Effector memory CD4-positive, alpha-beta T cell (primary cell): ENCODE measurements at regions not wholly inside any gene's neighbourhood (a gene's known extent, or its start where the extent isn't known, plus 50 kb on each side); places are given as distances from the start of the nearest gene placed in this dataset.

Experiments
- DNase-seq, 3 donors: peaks; one replicate each; pipeline ENCODE4 v3.0.0-alpha.2; 2020
- H3K27ac ChIP-seq: 2 replicates; pipeline ENCODE4 v1.7.0; 2013; ENCODE audit warnings: mild to moderate bottlenecking, low read length, moderate library complexity; ENCODE audit not compliant: insufficient read depth, poor library complexity, severe bottlenecking
- H3K27me3 ChIP-seq: replicated peaks from 2 replicates; pipeline ENCODE4 v1.7.0; 2013; ENCODE audit warnings: mild to moderate bottlenecking, low read length; ENCODE audit not compliant: insufficient read depth, control insufficient read depth, poor library complexity, severe bottlenecking
- H3K36me3 ChIP-seq: 2 replicates; pipeline ENCODE4 v1.7.0; 2013; ENCODE audit warnings: mild to moderate bottlenecking, low read length, moderate library complexity; ENCODE audit not compliant: control insufficient read depth, insufficient read depth
- H3K4me1 ChIP-seq: 2 replicates; pipeline ENCODE4 v1.7.0; 2013; ENCODE audit warnings: low read length, mild to moderate bottlenecking; ENCODE audit not compliant: control insufficient read depth, insufficient read depth, poor library complexity, severe bottlenecking
- H3K4me3 ChIP-seq: 2 replicates; pipeline ENCODE4 v1.7.0; 2013; ENCODE audit warnings: low read length, low read depth, mild to moderate bottlenecking; ENCODE audit not compliant: insufficient read depth, poor library complexity, severe bottlenecking
- H3K9me3 ChIP-seq: 2 replicates; pipeline ENCODE4 v1.7.0; 2013; ENCODE audit warnings: mild to moderate bottlenecking, low read length, moderate library complexity; ENCODE audit not compliant: control insufficient read depth

DNA sequence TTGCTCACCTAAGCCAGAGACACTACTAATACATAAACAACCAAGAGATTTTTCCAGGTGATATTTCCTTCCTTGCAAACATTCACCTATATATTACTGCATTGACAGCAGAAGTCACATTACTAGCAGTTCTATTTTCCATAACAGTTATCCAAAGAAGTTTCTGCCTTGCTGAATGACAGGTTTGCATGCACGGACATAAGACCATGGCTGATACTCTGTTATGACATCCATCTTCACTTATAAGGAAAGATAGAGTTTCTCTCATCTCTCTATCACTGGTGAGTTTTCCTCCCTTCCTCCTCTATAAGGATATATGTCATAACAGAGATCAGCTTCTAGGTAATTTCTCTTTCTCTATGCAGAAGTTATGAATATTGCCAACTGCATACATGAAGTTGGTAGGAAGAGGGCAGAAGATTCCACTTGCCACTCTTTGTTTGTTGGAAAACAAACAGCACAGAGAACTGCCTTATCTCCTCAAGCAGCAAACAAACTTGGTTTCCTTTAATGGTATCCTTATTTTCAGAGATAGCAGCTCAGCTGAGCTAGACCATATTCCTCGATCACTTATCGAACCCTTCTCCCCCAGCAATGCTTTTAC is 557.0 kb downstream of the VRK1 start:
- Histone ChIP-seq H3K27me3 (no peaks in the 10 kb centered on the region), H3K4me3 (no peak overlapping the region), H3K36me3 (no peaks in the 10 kb centered on the region), H3K27ac (no peak overlapping the region), H3K4me1 (no peaks in the 10 kb centered on the region), H3K9me3 (no peaks in the 10 kb centered on the region)
- DNase-seq, result no peak

DNA sequence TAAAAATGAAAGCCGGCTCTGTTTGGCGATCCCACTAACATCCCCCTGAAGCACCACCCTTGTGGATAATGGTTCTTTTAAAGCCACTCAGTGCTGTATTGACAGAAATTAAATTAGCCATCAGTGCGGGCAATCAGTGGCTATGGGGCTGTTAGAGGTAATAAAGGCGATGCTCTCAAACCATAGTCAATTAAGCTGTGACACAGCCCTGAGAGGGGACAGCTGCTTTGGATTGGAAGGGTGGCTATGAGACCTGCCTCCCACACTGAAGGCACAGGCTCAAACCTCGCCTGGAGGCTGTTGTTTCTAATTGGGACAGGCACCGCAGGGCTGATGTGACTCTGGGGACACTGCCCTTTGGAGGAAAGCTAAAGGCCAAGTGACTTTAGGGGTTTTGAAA is 562.2 kb downstream of the VRK1 start:
- Histone ChIP-seq H3K36me3 (no peaks in the 10 kb centered on the region), H3K9me3 (no peaks in the 10 kb centered on the region), H3K4me1 (no peaks in the 10 kb centered on the region), H3K4me3 (no peak overlapping the region), H3K27ac (no peak overlapping the region), H3K27me3 (no peaks in the 10 kb centered on the region)
- no peak for DNase-seq

DNA sequence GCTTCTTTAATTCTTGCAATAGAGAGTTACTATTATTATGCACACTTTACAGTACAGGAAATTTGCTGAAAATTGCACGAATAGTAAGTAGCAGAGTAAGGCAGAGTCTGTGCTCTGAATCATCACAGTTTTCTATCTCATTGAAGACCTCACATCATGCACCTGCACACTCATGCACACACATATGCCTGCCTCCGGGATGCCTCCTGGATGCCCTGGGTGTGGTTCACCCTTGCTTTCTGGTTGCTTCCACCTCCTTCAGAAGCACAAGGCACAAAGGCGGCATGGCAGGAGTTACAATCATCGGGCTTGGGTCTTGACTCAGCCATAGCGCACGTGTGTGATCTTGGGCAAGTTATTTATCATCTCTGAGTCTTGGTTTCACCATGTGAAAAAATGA is 564.0 kb downstream of the VRK1 start:
- no peaks in the 10 kb centered on the region for H3K4me1 ChIP-seq
- no peaks in the 10 kb centered on the region for H3K36me3 ChIP-seq
- no peaks in the 10 kb centered on the region for H3K9me3 ChIP-seq
- H3K27ac ChIP-seq, result no peak overlapping the region
- no peak overlapping the region for H3K4me3 ChIP-seq
- H3K27me3 ChIP-seq, result no peaks in the 10 kb centered on the region
- DNase-seq, result no peak

DNA sequence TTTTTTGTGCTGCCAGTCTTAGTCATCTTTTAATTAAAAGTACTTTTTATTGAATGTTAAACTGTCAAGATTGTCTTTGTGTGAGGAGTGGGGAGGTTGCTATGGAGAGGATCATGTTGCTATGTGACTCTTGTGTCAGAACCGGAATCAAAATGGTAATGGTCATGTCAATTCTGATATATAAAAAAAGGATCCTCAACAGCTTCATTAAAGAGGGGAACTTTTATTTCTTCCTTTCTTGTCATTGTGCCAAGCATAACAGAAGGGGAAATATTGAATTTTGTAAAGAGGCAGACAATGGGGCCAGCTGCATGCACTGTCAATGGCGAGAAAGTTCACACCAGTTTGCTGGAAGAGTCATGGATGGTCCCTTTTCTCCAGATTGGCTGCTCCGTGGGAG is 564.8 kb downstream of the VRK1 start:
- H3K27me3 ChIP-seq, result no peaks in the 10 kb centered on the region
- no peak overlapping the region for H3K27ac ChIP-seq
- no peak for DNase-seq
- no peaks in the 10 kb centered on the region for H3K4me1 ChIP-seq
- H3K4me3 ChIP-seq, result no peak overlapping the region
- H3K9me3 ChIP-seq, result no peaks in the 10 kb centered on the region
- H3K36me3 ChIP-seq, result no peaks in the 10 kb centered on the region

DNA sequence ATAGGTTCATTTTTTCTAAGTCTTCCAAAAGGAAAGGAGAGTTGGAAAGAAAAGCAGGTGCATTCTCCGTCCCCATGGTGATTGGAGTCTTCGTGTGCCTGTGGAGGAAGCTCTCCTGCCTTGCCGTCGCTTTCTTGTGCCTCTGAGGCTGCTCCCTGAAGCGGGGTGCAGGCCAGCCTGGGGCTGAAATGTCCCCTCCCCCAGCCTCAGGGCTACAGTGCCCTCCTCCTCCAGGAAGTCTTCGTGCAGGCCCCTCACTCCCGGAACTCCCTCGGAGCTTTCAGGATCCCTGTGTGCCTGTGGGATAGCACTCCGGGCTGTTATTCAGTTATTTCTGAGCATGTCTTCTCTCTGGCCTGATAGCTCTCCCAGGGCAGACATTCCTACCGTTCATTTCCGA is 569.2 kb downstream of the VRK1 start:
- DNase-seq, result no peak
- H3K4me1 ChIP-seq, result no peaks in the 10 kb centered on the region
- H3K27me3 ChIP-seq, result no peaks in the 10 kb centered on the region
- no peak overlapping the region for H3K27ac ChIP-seq
- H3K4me3 ChIP-seq, result no peak overlapping the region
- H3K9me3 ChIP-seq, result no peaks in the 10 kb centered on the region
- H3K36me3 ChIP-seq, result no peaks in the 10 kb centered on the region

DNA sequence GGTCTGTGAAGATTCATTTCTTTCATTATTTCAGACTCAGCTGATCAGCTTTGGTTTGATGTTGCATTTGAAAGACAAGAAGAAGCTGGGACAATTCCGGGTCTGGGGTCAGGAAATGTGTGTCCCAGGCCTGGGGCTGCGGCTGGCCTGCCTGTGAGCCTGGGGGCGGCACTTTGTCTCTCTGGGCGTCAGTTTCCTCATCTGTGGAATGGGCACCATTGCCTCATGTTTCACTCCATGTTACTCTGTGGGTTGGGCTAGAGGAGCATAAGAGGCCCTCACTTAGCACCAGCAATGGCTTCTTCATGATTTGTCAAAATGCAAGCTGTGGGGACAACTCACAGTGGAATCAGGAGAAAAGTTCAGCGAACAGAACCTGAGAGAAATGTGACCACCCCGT is 570.1 kb downstream of the VRK1 start:
- no peak overlapping the region for H3K4me3 ChIP-seq
- H3K27ac ChIP-seq, result no peak overlapping the region
- H3K36me3 ChIP-seq, result no peaks in the 10 kb centered on the region
- H3K27me3 ChIP-seq, result no peaks in the 10 kb centered on the region
- H3K9me3 ChIP-seq, result no peaks in the 10 kb centered on the region
- H3K4me1 ChIP-seq, result no peaks in the 10 kb centered on the region
- no peak for DNase-seq

DNA sequence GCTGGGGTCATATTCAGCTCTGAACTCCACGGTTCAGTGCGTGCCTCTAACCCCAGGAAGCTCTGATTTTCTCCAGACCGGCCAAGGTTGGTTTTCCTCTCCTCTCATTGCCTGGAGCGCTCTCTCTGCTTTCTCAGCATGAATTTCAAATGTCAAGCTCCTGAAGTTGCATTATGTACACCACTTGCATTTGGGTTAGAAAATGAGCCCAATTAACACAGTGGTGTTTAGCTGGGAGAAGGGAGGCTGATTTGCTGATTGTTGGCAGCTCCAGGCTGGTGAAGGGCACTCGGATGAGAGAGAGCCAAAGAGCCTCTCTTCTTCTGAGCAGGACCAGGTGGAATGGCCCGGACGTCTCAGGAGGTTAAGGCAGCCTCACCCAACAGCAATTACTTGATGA is 570.9 kb downstream of the VRK1 start:
- Histone ChIP-seq H3K4me3 (no peak overlapping the region), H3K27ac (no peak overlapping the region), H3K36me3 (no peaks in the 10 kb centered on the region), H3K27me3 (no peaks in the 10 kb centered on the region), H3K9me3 (no peaks in the 10 kb centered on the region), H3K4me1 (no peaks in the 10 kb centered on the region)
- DNase-seq, result no peak

DNA sequence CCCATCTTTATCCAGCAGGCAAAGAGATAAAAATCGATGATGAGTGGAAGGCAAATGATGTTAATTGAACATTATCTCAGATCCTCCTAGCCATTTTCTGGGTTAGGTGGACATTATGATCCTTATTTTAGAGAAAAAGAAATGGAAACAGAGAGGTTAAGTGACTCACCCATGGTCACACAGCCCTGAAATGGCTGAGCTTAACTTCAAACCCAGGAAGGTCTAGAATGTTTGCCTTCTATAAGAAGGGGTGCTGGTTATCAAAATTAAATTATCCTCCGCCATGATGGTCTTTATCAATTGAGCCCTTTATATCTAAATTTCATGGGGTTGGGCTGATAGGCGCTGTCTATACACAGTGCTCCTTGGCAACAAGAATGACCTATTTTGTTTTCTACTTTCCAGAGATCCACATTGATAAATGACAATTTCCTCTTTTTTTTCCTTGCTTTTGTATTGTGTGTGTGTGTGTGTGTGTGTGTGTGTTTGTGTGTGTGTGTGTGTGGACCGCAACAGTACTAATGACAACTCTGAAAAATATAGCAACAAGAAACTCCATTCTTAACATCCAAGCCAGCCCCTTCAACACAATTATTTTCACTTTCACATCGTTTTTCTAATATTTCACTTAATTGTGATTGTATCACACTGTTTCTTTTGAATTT is 571.9 kb downstream of the VRK1 start:
- Histone ChIP-seq H3K9me3 (no peaks in the 10 kb centered on the region), H3K36me3 (no peaks in the 10 kb centered on the region), H3K4me1 (no peaks in the 10 kb centered on the region), H3K27ac (no peak overlapping the region), H3K4me3 (no peak overlapping the region), H3K27me3 (no peaks in the 10 kb centered on the region)
- DNase-seq, result no peak

DNA sequence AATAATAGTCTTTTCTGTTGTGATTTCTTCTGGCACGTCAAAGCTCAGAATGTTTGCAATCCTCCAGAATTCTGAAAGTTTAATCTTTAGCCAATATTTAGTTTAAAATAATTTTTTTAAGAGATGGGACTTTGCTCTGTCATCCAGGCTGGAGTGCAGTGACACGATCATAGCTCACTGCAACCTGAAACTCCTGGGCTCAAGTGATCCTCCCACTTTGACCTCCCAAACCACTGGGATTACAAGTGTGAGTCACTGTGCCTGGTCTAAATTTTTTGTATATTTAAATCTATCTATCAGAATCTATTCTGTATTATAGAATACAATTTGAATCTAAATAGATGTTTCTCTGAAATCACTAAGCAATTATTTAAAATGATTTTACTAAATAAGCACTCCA is 572.7 kb downstream of the VRK1 start:
- H3K9me3 ChIP-seq, result no peaks in the 10 kb centered on the region
- H3K4me1 ChIP-seq, result no peaks in the 10 kb centered on the region
- H3K36me3 ChIP-seq, result no peaks in the 10 kb centered on the region
- no peak overlapping the region for H3K27ac ChIP-seq
- no peak overlapping the region for H3K4me3 ChIP-seq
- no peaks in the 10 kb centered on the region for H3K27me3 ChIP-seq
- DNase-seq, result no peak

DNA sequence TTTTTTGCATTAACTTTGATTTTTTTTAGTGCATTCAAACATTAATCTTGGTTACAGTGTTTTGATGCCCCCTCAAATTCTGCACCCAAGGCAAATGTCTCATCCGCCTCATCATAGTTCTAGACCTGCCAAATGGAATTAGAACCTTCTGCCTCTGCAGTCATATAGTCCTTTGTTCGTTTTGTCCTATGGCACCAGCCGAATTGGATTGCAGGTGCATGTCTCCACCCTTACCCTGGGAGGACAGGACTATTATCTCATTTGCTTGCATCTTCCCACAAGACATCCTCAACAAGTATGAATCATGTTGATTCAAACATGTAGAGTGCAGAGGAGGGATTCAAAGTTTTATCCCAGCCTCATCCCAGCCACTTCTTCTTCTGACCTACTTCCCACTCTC is 579.1 kb downstream of the VRK1 start:
- Histone ChIP-seq H3K36me3 (no peaks in the 10 kb centered on the region), H3K4me3 (no peak overlapping the region), H3K27me3 (no peaks in the 10 kb centered on the region), H3K4me1 (peaks cover 30% of the 10 kb centered on the region), H3K27ac (no peak overlapping the region), H3K9me3 (no peaks in the 10 kb centered on the region)
- no peak for DNase-seq
